ENCODE measurements at regions not wholly inside any gene's neighbourhood (a gene's known extent, or its start where the extent isn't known, plus 50 kb on each side); places are given as distances from the start of the nearest gene placed in this dataset.

DNA sequence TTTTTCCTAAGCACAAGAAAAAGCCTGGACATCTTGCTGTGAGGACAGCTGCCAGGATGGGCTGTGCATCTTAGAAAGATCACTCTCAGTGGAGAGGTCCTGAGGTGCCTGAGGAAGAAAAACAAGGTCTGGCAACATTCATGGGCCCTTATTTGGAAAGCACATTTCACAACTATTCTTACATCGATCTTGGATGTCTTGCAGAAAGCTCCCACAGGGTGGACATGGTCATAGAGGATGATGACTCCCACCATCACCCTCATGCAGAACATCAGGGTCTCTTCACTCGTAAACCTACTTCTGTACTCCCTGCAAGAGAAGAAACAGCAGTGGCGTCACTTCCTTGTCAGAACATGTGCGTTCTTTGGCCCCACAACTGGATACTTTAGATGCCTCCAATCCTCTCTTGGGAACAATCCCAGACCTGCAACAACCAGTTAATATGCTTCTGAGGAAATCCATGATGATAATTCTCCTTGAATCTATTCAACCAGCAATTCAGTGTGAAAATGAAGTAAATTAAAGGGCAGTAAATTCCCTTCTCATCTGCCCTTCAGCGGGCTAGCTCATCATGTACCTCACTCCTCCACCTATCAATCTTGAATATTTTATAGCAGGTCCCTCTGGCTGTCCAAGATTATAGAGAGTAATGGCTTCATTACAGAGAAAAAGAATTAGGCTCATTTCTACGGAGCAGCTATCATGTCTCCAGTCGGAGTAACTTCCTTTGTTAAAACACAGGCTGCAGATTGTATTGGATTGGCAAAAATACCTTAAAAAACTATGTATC lies 106.2 kb downstream of the CYRIA start:
- H3K4me2 ChIP-seq (ENCODE audit: insufficient read depth in 1 of 2, low read depth in 2 of 2, low read length in 2 of 2), result no peak overlapping the region
- no peak overlapping the region for H2BK15ac ChIP-seq (ENCODE audit: low read length)
- no peak overlapping the region for H3K4ac ChIP-seq (replicated peaks; ENCODE audit: insufficient read length, low read depth, low read length)
- no peak overlapping the region for H3K18ac ChIP-seq (ENCODE audit: extremely low read depth, low read length)
- H3K79me1 ChIP-seq (ENCODE audit: low read depth, low read length), result no peaks in the 10 kb centered on the region
- no peaks in the 10 kb centered on the region for H4K20me1 ChIP-seq (replicated peaks in 1 of 2; ENCODE audit: control insufficient read depth in 1 of 2, insufficient read depth in 2 of 2, low read length in 2 of 2)
- POLR2A ChIA-PET (ENCODE audit: partially characterized antibody), result no interaction called here
- no peak overlapping the region for H4K5ac ChIP-seq (ENCODE audit: insufficient read length, low read depth, low read length)
- H3K27me3 ChIP-seq (replicated peaks in 1 of 4; ENCODE audit: control insufficient read depth in 3 of 4, extremely low read depth in 1 of 4, insufficient read depth in 3 of 4, low read length in 3 of 4), result no peaks in the 10 kb centered on the region
- FAIRE-seq (no peak), DNase-seq (ENCODE audit: low read depth in 1 of 2, low spot score in 2 of 2) (no peak)
- no peak overlapping the region for H3K9ac ChIP-seq (replicated peaks in 1 of 4; ENCODE audit: extremely low read depth in 1 of 4, low read depth in 3 of 4, low read length in 3 of 4)
- H2BK5ac ChIP-seq (ENCODE audit: low read depth, low read length), result no peak overlapping the region
- peaks cover 0 to 3% (median 0%) of the 10 kb centered on the region in 4 experiments; a peak in 1 of 7 replicates for H3K4me1 ChIP-seq (replicated peaks in 1 of 4; ENCODE audit: control insufficient read depth in 3 of 4, insufficient read depth in 4 of 4, low read length in 3 of 4)
- H2AFZ ChIP-seq (ENCODE audit: low read length), result no peak overlapping the region
- CTCF ChIA-PET (ENCODE audit: partially characterized antibody), result interaction anchor here (0.6 to 1.5 kb wide), 2 partner anchors 8 to 9 kb away, joined by 3 to 8 read pairs; no protein-coding TSS in a partner anchor
- no peak overlapping the region for H2BK120ac ChIP-seq (replicated peaks; ENCODE audit: low read depth, low read length)
- no peak overlapping the region for H4K8ac ChIP-seq (ENCODE audit: extremely low read depth, insufficient read depth, low read length)
- H2BK12ac ChIP-seq (ENCODE audit: low read depth, low read length), result no peak overlapping the region
- no peak overlapping the region for H4K91ac ChIP-seq (replicated peaks; ENCODE audit: insufficient read length, low read length)
- H3K23ac ChIP-seq (ENCODE audit: insufficient read length), result no peak overlapping the region
- H3K4me3 ChIP-seq (ENCODE audit: extremely low read depth in 1 of 4, insufficient read depth in 2 of 4, low read depth in 3 of 4, low read length in 4 of 4), result no peak overlapping the region
- H3K9me3 ChIP-seq (ENCODE audit: insufficient read depth in 2 of 2, low read depth in 1 of 2, low read length in 1 of 2), result no peaks in the 10 kb centered on the region
- no peak overlapping the region for H3K56ac ChIP-seq (replicated peaks; ENCODE audit: insufficient read length, low read depth, low read length)
- H3K14ac ChIP-seq (ENCODE audit: insufficient read length), result no peak overlapping the region
- 94% methylated on average over 7 of the region's 7 CpGs; no CpG with 5 or more reads in 1 of the 2 experiments for WGBS, 2 experiments (ENCODE audit: extremely low coverage in 1 of 2, insufficient coverage in 1 of 2, insufficient read length in 1 of 2, insufficient replicate concordance in 2 of 2, low coverage in 1 of 2, low lambda C conversion rate in 2 of 2, missing lambda C conversion rate in 1 of 2)
- no peaks in the 10 kb centered on the region for H3K23me2 ChIP-seq (ENCODE audit: low read depth, low read length)
- H3K27ac ChIP-seq (ENCODE audit: low read depth, low read length), result no peak overlapping the region
- TF ChIP-seq POLR2A (IDR thresholded peaks at IDR 0.05; ENCODE audit: control extremely low read depth in 1 of 2, low read depth in 2 of 2, low read length in 2 of 2) (no peak), TAF1 (IDR thresholded peaks at IDR 0.05; ENCODE audit: low read depth, low read length) (no peak), ASH2L (IDR thresholded peaks at IDR 0.05; ENCODE audit: low read length) (no peak), FOSL1 (IDR thresholded peaks at IDR 0.05; ENCODE audit: insufficient read depth, low read depth, low read length) (no peak), CREB1 (IDR thresholded peaks at IDR 0.05) (no peak)
- no peaks in the 10 kb centered on the region for H3K79me2 ChIP-seq (ENCODE audit: control insufficient read depth in 1 of 2, insufficient read depth in 2 of 2, low read length in 2 of 2)
- H2BK20ac ChIP-seq (ENCODE audit: low read length), result no peak overlapping the region
- no peak overlapping the region for H2AK5ac ChIP-seq (ENCODE audit: low read depth, low read length)
- H3K36me3 ChIP-seq (ENCODE audit: control insufficient read depth in 2 of 4, insufficient read depth in 4 of 4, low read length in 3 of 4), result no peaks in the 10 kb centered on the region

All from H1 (cell line).